Fibroblast of the aortic adventitia (primary cell): ENCODE measurements at regions not wholly inside any gene's neighbourhood (a gene's known extent, or its start where the extent isn't known, plus 50 kb on each side); places are given as distances from the start of the nearest gene placed in this dataset.

Source experiments
- DNase-seq: peaks from one replicate; pipeline ENCODE4 v3.0.0-alpha.2; 2010; ENCODE audit warnings: low read depth
- H3K4me3 ChIP-seq: 2 replicates; pipeline ENCODE4 v1.5.1; 2011; ENCODE audit warnings: low read depth, mild to moderate bottlenecking, control low read depth, low read length, moderate library complexity
- CTCF ChIP-seq: IDR thresholded peaks from 2 replicates; pipeline ENCODE4 v1.5.1; 2011; ENCODE audit warnings: mild to moderate bottlenecking, low read length, control low read depth, inconsistent platforms; ENCODE audit not compliant: insufficient read depth

DNA sequence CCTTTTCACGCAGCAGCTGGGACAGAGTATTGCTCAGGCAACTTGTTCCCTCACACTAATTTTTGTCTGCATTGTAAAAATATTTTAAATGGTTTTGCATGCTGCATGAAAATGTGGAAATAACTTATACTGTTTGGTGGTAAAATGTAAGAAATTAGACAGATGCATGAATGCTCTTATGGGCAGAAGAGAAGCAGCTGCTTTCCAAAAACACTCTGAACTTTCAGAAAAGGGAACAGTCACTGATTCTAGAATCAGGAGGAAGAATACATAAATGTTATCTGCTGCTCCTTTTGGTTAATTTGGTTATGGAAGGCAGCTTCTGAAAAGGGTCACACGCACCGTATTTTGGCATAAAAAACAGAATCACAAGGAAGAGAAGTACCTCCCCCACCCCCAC is 87.0 kb upstream of the RUNX1 start:
- no peak overlapping the region for H3K4me3 ChIP-seq
- TF ChIP-seq CTCF, result no peak
- DNase-seq, result no peak

DNA sequence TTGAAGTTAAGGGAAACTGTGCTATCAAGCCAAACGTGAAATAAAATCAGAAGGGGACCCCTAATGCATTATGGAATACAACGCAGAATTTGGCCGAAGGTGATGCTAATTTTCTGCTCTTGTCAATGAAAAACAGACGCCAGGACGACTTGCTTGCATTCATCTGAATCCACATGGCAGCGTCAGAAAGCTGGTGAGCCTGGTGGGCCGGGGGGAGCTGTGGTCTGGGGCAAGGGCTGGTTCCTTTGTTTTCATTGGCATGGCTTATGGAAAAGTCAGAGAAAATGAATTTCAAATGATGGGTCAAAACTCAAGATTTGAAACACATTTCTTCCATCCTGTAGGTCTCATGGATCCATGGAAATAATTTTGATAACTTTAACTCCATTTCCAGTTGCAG is 86.4 kb upstream of the RUNX1 start:
- no peak for DNase-seq
- no peak for TF ChIP-seq CTCF
- H3K4me3 ChIP-seq, result no peak overlapping the region

- no peak for TF ChIP-seq CTCF
- H3K4me3 ChIP-seq, result no peak overlapping the region
- no peak for DNase-seq
These were observed 85.2 kb upstream of the RUNX1 start for GRCh38 chr21:35134309-35134708.

DNA sequence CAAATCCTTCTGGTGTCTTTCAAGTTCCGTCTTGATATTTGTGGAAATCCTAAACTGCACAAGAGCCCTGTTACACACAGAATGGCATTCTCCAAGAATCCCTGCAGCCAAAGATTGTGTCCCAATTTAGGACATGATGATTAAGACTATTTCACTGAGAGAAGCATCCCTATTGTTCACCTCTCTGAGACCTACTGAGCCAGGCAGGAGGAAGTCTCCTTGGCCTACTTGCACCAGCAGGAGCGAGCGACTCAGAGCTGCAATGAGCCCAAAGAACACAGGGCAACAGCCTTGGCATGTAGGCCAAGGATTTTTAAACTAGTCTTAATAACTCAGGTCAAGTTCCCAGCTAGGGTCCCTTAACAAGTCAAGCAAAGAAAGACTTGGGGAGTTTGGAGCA is 79.4 kb upstream of the RUNX1 start:
- no peak for TF ChIP-seq CTCF
- H3K4me3 ChIP-seq, result no peak overlapping the region
- DNase-seq, result no peak

DNA sequence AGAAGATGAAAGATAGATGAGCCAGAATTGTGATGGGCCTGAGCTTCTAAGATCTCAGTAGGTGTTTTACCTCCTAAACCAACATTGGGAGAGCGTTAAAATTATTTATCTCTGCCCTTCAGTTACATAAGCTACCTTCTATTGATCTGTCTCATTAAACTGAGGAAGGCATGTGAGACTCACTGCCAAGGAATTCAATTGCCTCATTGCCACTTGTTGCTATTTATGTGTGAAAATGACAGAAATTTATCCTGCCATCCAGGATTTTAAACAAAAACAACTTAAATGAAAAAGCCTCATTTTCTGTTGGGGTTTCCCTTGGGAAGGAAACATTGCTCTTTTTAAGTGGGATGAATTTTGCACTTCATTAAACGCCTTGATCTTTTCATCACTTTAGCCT is 78.7 kb upstream of the RUNX1 start:
- no peak for DNase-seq
- no peak overlapping the region for H3K4me3 ChIP-seq
- TF ChIP-seq CTCF, result no peak

GRCh38 chr21:35127026-35127425 is 77.9 kb upstream of the RUNX1 start:
- no peak overlapping the region for H3K4me3 ChIP-seq
- no peak for TF ChIP-seq CTCF
- no peak for DNase-seq

DNA sequence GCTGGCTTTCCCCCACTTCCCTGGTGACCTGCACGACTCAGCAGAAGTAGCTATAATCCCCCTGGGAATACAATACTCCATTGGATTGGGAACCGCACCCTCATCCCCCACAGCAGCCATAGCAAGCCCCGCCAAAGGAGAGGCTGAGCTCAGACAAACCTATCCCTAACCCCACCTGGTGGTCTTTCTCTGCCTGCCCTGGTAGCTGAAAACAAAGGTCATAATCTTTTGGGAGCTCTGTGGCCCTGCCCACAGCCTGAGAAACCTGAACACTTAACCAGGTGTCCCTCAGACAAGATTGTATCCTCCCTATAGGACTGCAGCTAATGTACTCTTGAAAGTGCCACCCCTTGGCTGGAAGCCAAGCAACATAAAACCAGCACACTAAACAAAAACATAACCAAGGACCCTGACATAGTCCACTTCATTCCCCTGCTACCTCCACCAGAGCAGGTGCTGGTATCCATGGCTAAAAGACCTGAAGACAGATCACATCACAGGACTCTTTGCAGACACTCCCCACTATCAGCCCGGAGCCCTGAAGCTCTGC is 71.6 kb upstream of the RUNX1 start:
- TF ChIP-seq CTCF, result no peak
- H3K4me3 ChIP-seq, result no peak overlapping the region
- no peak for DNase-seq
